HG03139 (cell line): ENCODE measurements at regions not wholly inside any gene's neighbourhood (a gene's known extent, or its start where the extent isn't known, plus 50 kb on each side); places are given as distances from the start of the nearest gene placed in this dataset.

Experiments used
- ATAC-seq: cut with Tn5 transposase; IDR thresholded peaks from one replicate; pipeline ENCODE4 v1.9.1; 2021; ENCODE audit not compliant: unreplicated experiment

- no peak for ATAC-seq
Observed at GRCh38 chr10:91127341-91128082, 93.0 kb upstream of the PCGF5 start.

GRCh38 chr10:91135113-91135512, 85.3 kb upstream of the PCGF5 start:
- ATAC-seq = no peak

DNA sequence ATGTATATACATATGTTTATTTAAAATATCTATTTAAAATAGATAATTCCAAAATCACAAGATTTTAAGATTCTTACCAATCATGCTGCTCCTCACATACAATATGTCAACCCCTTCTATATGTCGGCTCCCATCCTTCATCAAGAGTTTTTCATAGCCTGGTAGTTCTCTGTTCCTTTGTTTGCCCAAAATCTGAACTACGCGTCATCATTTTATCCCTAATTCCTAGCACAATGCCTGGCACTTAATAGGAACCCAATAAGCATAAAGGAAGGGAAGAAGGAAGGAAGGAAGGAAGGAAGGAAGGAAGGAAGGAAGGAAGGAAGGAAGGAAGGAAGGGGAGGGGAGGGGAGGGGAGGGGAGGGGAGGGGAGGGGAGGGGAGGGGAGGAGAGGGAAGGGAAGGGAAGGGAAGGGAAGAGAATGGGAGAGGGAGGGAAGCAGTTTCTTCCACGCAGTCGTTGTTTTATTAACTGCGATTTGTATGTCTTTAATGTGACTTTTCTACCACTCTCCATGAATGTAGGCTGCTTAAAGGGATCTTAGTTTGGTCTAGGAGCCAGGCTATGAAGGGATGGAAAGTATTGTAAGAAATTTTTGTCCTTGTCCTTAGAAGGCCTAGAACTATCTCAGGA, 83.3 kb upstream of the PCGF5 start:
- ATAC-seq = no peak

GRCh38 chr10:91137822-91138221, 82.6 kb upstream of the PCGF5 start:
- ATAC-seq = no peak

GRCh38 chr10:91140995-91141549, 79.4 kb upstream of the PCGF5 start:
- ATAC-seq = no peak

DNA sequence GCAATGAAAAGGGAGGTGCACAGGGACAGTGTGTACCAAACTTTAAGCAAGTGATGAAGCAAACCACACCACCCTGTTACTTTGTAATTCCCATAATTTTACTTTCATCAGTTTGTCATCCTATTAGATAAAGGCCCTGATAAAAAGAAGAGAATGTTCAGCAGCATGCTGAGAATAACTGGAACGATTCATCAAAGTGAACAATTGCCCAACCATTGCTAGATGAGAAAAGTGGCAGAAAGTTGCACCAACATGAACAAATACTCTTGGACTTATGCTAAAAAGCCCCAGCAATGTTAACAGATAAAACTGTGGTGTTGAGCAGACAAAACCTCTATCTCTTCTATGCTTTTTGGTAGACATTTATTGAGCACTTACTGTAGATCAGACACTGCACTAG, 75.5 kb upstream of the PCGF5 start:
- ATAC-seq = no peak

GRCh38 chr10:91146146-91146545, 74.3 kb upstream of the PCGF5 start:
- ATAC-seq = no peak

- no peak for ATAC-seq
Observed at GRCh38 chr10:91149550-91149949, 70.9 kb upstream of the PCGF5 start.

DNA sequence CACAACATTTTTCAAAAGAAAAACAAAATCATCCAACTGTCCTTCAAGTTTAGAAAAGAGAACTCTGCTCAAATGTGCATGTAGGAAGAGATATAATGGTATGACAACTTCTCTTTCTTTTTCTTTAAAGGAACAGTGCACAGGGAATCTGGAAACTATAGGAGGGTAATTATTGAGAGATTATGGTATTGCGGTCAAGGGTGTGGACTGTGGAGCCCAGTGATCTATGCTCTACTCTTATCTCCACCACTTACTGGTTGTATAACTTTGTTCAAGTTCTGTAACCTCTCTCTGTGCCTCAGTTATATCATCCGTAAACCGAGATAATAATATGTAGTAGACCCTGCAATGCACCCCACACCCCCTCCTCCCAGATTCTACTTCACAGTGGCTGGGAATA, 69.8 kb upstream of the PCGF5 start:
- no peak for ATAC-seq

DNA sequence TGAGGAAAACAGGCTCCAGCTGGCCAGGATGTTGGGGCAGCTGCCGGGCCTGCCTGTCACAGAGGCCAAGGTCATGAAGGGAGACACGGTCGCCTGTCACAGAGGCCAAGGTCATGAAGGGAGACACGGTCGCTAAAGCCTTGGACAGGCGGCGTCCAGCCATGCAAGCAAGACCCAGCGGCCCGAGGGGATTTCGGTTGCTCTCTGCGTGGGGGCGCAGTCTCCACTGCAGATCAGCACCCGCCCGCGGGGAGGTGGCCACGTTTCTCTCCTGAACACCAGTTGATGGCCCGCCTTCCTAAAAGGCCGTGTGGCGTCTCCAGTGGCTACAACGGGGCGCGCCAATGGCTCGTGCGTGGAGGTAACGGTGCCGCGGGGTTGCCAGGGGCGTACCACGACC, 67.0 kb upstream of the PCGF5 start:
- no peak for ATAC-seq

DNA sequence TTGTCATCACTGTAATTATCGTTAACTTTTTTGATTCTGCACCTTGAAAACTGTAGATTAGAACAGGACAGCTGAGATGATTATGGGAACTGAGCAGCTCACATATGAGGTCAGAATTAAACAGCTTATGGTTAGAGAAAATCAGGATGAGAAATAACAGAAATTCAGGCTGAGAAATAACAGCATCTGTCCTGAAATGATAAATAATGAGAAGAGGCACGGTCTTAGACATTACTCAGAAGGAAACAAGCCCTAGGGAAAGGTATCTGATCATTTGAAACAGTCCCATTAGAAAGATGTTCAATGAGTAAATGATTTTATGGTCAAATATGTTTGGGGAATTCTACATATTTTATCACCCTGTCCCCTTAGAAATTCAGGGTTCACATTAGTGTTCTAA, 65.6 kb upstream of the PCGF5 start:
- no peak for ATAC-seq

DNA sequence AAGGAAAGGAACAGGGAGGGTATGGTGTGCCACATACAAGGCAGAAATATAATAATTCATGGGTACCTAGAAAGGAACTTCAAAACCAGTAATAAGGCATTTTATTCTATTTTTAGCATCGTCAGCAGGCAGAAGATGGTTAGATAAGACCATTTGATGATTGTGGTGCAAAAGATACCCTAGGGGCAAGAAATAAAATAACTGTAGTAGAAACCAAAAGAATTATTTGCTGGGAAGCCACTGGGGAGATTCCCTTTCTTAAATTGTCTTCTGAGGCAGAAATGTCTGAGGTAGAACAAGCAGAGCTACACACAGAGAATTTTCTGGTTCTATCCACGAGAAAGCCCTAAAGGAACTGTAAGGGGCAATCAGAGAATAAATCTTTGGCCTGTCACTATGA, 64.3 kb upstream of the PCGF5 start:
- no peak for ATAC-seq

GRCh38 chr10:91159254-91159783, 61.1 kb upstream of the PCGF5 start:
- ATAC-seq = no peak

DNA sequence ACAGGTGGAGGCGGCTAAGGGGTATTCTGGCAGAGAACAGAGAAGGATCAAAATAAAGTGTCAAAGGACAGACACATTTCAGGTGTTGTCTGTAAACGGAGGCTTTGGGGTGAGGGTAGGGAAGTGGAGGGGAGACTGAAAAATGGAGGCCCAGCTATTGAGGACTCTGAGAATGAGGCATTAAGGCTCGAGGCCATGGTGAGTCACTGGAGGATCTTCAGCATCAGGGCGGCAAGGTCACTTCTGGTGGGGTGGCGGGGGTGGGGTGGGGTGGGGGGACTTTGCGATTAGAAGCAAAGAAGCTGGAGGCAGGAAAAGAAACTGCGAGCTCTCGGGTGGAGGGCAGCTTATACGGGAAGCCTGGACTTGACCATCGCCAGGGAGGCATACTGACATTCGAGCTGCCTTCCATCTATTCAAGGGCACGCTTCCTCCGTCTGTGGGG, 58.4 kb upstream of the PCGF5 start:
- no peak for ATAC-seq

GRCh38 chr10:91162495-91163268, 57.8 kb upstream of the PCGF5 start:
- ATAC-seq = peak; percentile 42

GRCh38 chr10:91163269-91163868, 57.1 kb upstream of the PCGF5 start:
- peak; percentile 46 for ATAC-seq

DNA sequence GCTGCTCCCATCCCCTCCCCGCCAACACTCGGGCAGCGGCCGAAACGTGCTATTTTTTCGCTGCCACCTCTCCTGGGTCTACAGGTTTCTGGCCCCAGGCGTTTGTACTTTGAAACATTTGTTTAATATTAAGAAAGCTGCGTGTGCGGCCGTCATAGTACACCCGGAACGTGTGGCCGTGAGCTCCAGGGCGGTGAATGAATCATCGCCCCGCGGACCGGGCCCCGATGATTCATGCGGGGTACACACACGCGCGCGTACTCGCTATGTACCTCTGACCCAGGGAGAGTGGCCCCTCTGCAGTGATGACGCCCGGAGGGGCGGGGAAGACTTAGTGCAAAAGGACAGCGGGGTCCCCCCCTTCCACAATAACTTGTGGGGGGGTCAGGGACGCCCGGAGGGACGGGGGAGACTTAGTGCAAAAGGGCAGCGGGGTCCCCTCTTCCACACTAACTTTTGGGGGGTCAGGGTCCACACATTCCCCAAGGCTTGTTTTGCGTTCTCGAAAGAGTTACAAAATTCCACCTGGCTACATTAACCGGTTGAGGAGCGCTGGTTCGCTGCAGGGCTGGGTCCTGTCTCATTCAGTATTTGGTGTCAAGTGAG, 56.5 kb upstream of the PCGF5 start:
- peak; percentile 18 for ATAC-seq

GRCh38 chr10:91164520-91165065, 55.9 kb upstream of the PCGF5 start:
- no peak for ATAC-seq

DNA sequence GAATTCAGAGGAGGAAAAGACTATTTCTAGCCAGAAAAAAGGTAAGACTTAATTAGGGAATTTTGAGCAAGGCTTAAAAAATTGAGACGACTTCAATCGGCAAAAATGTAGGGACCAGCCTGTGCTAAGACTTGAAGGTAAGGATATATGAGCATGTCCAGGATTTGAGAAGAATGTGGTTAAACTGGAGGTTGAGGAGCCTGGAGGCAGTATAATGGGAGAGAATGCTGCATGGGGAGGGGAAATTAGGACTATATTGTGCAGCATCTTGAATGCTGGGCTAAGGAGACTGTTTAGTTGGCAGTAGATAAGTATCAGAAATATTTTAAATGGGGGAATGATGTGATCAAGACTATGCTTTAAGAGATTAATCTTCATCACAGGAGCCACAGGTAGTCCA, 53.1 kb upstream of the PCGF5 start:
- no peak for ATAC-seq

DNA sequence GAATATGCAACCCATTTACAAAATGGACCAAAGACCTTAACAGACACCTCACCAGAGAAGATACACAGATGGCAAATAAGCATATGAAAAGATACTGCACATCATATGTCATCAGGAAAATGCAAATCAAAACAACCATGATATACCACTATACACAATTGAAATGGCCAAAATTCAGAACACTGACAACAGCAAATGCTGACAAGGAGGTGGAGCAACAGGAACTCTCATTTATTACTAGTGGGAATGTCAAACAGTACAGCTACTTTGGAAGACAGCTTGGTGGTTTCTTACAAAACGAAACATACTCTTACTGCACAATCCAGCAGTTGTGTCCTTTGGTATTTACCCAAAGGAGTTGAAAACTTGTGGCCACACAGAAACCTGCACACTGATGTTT, 50.0 kb upstream of the PCGF5 start:
- no peak for ATAC-seq
